Endothelial cell of umbilical vein (primary cell): ENCODE measurements at regions not wholly inside any gene's neighbourhood (a gene's known extent, or its start where the extent isn't known, plus 50 kb on each side); places are given as distances from the start of the nearest gene placed in this dataset.

ENCODE experiments used
- BruUV-seq: library from RNA; stranded (reverse); fragments of 400-500 nt; replicated peaks from 2 replicates; lab custom pipeline; 2021; lab: Mats Ljungman, UMichigan
- CTCF ChIA-PET: fragments of 300-600, 350-600 bp; sonication (Branson Sonifier 250); formaldehyde crosslinking; loops from one replicate; lab custom pipeline; 2021; ENCODE audit warnings: antibody characterized with exemption, inconsistent platforms; lab: Charles Lee
- POLR2A ChIA-PET: fragments of 300-600, 350-600 bp; sonication (Branson Sonifier 250); formaldehyde crosslinking; loops from one replicate; lab custom pipeline; 2021; ENCODE audit warnings: antibody characterized with exemption, inconsistent platforms; lab: Charles Lee
- DNase-seq: peaks from one replicate; pipeline ENCODE4 v3.0.0-alpha.2; 2011; ENCODE audit warnings: low read depth, low spot score
- FAIRE-seq: peaks from 2 replicates; lab custom pipeline; 2011; peaks lifted over from hg19 to GRCh38; lab: Jason Lieb, UNC
- H2AFZ ChIP-seq: 2 replicates; pipeline ENCODE4 v1.6.0; 2012; ENCODE audit warnings: low read depth, low read length, control low read depth, inconsistent platforms
- H3K27ac ChIP-seq: 2 replicates; pipeline ENCODE4 v1.5.1; 2011; ENCODE audit warnings: low read depth, mild to moderate bottlenecking, control low read depth, low read length, moderate library complexity; ENCODE audit not compliant: insufficient read depth
- H3K27me3 ChIP-seq, 2 experiments: 2 replicates each; pipeline versions ENCODE4 v1.6.0 to v1.6.1; 2011; ENCODE audit warnings: low read length in 2 of 2, mixed read lengths in 1 of 2; ENCODE audit not compliant: control insufficient read depth in 2 of 2, insufficient read depth in 2 of 2
- H3K36me3 ChIP-seq, 2 experiments: 2 replicates in 1 of 2; 3 replicates in 1 of 2; pipeline ENCODE4 v1.5.1; 2011; ENCODE audit warnings: low read length in 2 of 2, mild to moderate bottlenecking in 1 of 2, moderate library complexity in 1 of 2; ENCODE audit not compliant: control insufficient read depth in 2 of 2, insufficient read depth in 2 of 2; ENCODE audit errors: extremely low read depth in 1 of 2
- H3K4me1 ChIP-seq: 3 replicates; pipeline ENCODE4 v1.5.1; 2011; ENCODE audit warnings: mild to moderate bottlenecking, low read length; ENCODE audit not compliant: control insufficient read depth, insufficient read depth; ENCODE audit errors: extremely low read depth
- H3K4me2 ChIP-seq: 2 replicates; pipeline ENCODE4 v1.6.1; 2011; ENCODE audit warnings: low read length, control low read depth, mixed read lengths; ENCODE audit not compliant: insufficient read depth
- H3K4me3 ChIP-seq, 3 experiments: fragments of 200-600 bp in 1 of 3; sonication (generic), shearing (Covaris generic) in 1 of 3; replicated peaks in 1 of 3; 2 replicates each; pipeline ENCODE4 v1.5.1; 2011 to 2016; ENCODE audit warnings: control low read depth in 3 of 3, low read length in 3 of 3, mild to moderate bottlenecking in 2 of 3, inconsistent platforms in 1 of 3, low read depth in 1 of 3, moderate library complexity in 1 of 3; ENCODE audit not compliant: insufficient read depth in 1 of 3
- H3K79me2 ChIP-seq: 2 replicates; pipeline ENCODE4 v1.6.0; 2012; ENCODE audit warnings: low read length, inconsistent platforms; ENCODE audit not compliant: control insufficient read depth, insufficient read depth
- H3K9ac ChIP-seq: replicated peaks from 2 replicates; pipeline ENCODE3; 2011; ENCODE audit warnings: low read length, control low read depth; ENCODE audit not compliant: insufficient read depth; ENCODE audit errors: extremely low read depth
- H3K9me1 ChIP-seq: replicated peaks from 3 replicates; pipeline ENCODE4 v1.6.0; 2011; ENCODE audit warnings: mild to moderate bottlenecking, low read length; ENCODE audit not compliant: control insufficient read depth, insufficient read depth; ENCODE audit errors: extremely low read depth
- H3K9me3 ChIP-seq: replicated peaks from 2 replicates; pipeline ENCODE4 v1.5.1; 2012; ENCODE audit warnings: low read length, inconsistent platforms; ENCODE audit not compliant: control insufficient read depth, insufficient read depth
- H4K20me1 ChIP-seq: replicated peaks from 2 replicates; pipeline ENCODE3; 2011; ENCODE audit warnings: mild to moderate bottlenecking, low read length; ENCODE audit not compliant: control insufficient read depth, insufficient read depth; ENCODE audit errors: extremely low read depth
- EZH2 ChIP-seq: IDR thresholded peaks from 2 replicates; pipeline ENCODE4 v1.6.1; 2012; ENCODE audit warnings: borderline replicate concordance, low read depth, mild to moderate bottlenecking, moderate library complexity, low read length, inconsistent platforms; ENCODE audit not compliant: severe bottlenecking
- FOS ChIP-seq: IDR thresholded peaks from 2 replicates; pipeline ENCODE4 v1.6.1; 2011; ENCODE audit warnings: mild to moderate bottlenecking, low read length, moderate library complexity, borderline replicate concordance; ENCODE audit not compliant: insufficient read depth
- GATA2 ChIP-seq: IDR thresholded peaks from 2 replicates; pipeline ENCODE4 v1.7.0; 2011; ENCODE audit warnings: low read depth, mild to moderate bottlenecking, moderate library complexity, mixed read lengths, low read length; ENCODE audit not compliant: insufficient read length, insufficient read depth
- MYC ChIP-seq: IDR thresholded peaks from one replicate; pipeline ENCODE4 v1.6.1; 2011; ENCODE audit warnings: mild to moderate bottlenecking, low read depth, low read length
- POLR2AphosphoS5 ChIP-seq: IDR thresholded peaks from 2 replicates; pipeline ENCODE4 v1.6.1; 2012; ENCODE audit warnings: low read depth, mild to moderate bottlenecking, control low read depth, low read length, moderate library complexity; ENCODE audit not compliant: insufficient read depth
- dilution Hi-C: fragments of 300-500 bp; cut with MboI; formaldehyde crosslinking; loops from one replicate; pipeline ENCODE4 v1.15.0; 2019; ENCODE audit warnings: low sequenced_read_pairs; ENCODE audit not compliant: extremely low pct_ligation_motif_present
- intact Hi-C: fragments of 100-400 bp; cut with micrococcal nuclease; formaldehyde crosslinking; loops from one replicate; pipeline ENCODE4 v1.10.0; 2022
- TF ChIP-seq, protein P1 (sequence below): IDR thresholded peaks from 2 replicates; pipeline ENCODE4 v1.6.1; 2011; ENCODE audit not compliant: insufficient read depth, insufficient read length

DNA sequence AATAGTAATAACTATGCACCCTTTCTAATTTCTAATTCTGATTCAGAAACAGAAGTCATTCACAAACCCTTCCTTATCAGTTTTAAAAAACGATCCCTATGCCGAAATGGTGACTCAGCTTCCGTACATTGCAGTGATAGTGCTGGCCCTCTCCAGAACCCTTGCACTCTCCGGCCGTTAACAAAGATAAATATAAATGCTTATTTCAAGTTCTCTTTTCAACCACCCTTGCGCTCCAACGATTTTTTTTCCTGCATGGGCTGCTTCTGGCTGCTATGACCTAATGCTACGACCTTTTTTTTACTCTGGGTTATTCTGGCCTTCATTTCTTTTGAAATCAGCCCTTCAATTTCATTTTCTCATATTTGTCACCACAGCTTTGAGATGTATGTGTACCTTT is 646.2 kb downstream of the NTRK3 start:
- ChIA-PET POLR2A (no interaction called here), CTCF (interaction anchor here (2.5 kb wide), 1 partner anchor 9 kb away, joined by 12 read pairs; no protein-coding TSS in a partner anchor)
- no TSS peak for BruUV-seq
- Histone ChIP-seq H3K9me1 (no peaks in the 10 kb centered on the region), H3K9ac (peak overlapping the region; percentile 61), H3K27ac (peak overlapping the region; percentile 84), H3K9me3 (no peaks in the 10 kb centered on the region), H3K27me3 (no peaks in the 10 kb centered on the region), H3K4me1 (peaks cover 26% of the 10 kb centered on the region), H3K36me3 (no peaks in the 10 kb centered on the region), H2AFZ (peak overlapping the region; percentile 42), H3K4me3 (no peak overlapping the region), H4K20me1 (no peaks in the 10 kb centered on the region), H3K79me2 (no peaks in the 10 kb centered on the region), H3K4me2 (peak overlapping the region; percentile 67)
- TF ChIP-seq GATA2: peak; percentile 58
- no peak for TF ChIP-seq MYC
- peak; percentile 40 for TF ChIP-seq FOS
- dilution Hi-C loops: no loop called here
- FAIRE-seq (no peak), DNase-seq (peak; percentile 65)
- intact Hi-C loops: loop anchor here (1.0 to 10.0 kb wide), 3 partner anchors 9 to 634 kb away; no protein-coding TSS in a partner anchor

DNA sequence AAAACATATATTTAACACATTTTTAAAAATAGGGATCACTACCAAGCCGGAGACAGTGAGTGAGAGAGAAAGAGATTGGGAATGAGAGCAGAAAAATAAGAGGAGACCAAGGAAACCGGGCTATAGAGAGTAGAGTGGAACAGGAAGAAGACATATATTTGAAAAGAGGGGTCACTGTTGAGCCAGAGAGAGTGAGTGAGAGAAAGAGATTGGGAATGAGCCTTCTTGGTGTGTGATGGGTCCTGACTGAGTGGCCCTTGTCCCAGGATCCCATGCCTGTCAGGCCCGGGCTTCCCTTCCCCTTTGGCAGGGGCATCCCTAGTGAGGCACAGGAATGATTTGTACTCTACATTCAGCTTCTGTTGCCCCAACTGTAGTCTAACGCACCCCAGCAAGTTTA is 646.6 kb downstream of the NTRK3 start:
- Histone ChIP-seq H3K27ac (peak overlapping the region; percentile 84), H3K4me2 (peak overlapping the region; percentile 67), H2AFZ (no peak overlapping the region), H3K9ac (peak overlapping the region; percentile 61), H3K36me3 (no peaks in the 10 kb centered on the region), H3K79me2 (no peaks in the 10 kb centered on the region), H3K27me3 (no peaks in the 10 kb centered on the region), H3K4me3 (no peak overlapping the region), H3K4me1 (peaks cover 26% of the 10 kb centered on the region), H3K9me3 (no peaks in the 10 kb centered on the region), H3K9me1 (no peaks in the 10 kb centered on the region), H4K20me1 (no peaks in the 10 kb centered on the region)
- CTCF ChIA-PET: interaction anchor here (1.2 to 2.5 kb wide), 2 partner anchors 10 to 1745 kb away, joined by 4 to 12 read pairs; no protein-coding TSS in a partner anchor
- no TSS peak for BruUV-seq
- no peak for FAIRE-seq
- dilution Hi-C loops (no loop called here), intact Hi-C loops (loop anchor here (1.0 to 10.0 kb wide), 3 partner anchors 9 to 635 kb away; no protein-coding TSS in a partner anchor)
- POLR2A ChIA-PET: no interaction called here
- no peak for DNase-seq
- TF ChIP-seq EZH2: no peak
- TF ChIP-seq, protein P1, sequence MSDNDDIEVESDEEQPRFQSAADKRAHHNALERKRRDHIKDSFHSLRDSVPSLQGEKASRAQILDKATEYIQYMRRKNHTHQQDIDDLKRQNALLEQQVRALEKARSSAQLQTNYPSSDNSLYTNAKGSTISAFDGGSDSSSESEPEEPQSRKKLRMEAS: no peak
- no peak for TF ChIP-seq POLR2AphosphoS5
